ENCODE measurements at regions not wholly inside any gene's neighbourhood (a gene's known extent, or its start where the extent isn't known, plus 50 kb on each side); places are given as distances from the start of the nearest gene placed in this dataset.

- TF ChIP-seq POLR2AphosphoS5 (IDR thresholded peaks at IDR 0.05; ENCODE audit: low read depth) (no peak), CTCF (IDR thresholded peaks at IDR 0.05; ENCODE audit: insufficient read depth, low read length) (no peak)
Observed at GRCh38 chrX:9148615-9149399, 114.9 kb upstream of the FAM9B start.
